ENCODE measurements at regions not wholly inside any gene's neighbourhood (a gene's known extent, or its start where the extent isn't known, plus 50 kb on each side); places are given as distances from the start of the nearest gene placed in this dataset.

- Mint-ChIP-seq H3K27ac (ENCODE audit: low read depth, unreplicated experiment) (no peak overlapping the region), H3K4me1 (ENCODE audit: insufficient read depth, unreplicated experiment) (peaks cover 5% of the 10 kb centered on the region), H3K36me3 (ENCODE audit: insufficient read depth, unreplicated experiment) (no peaks in the 10 kb centered on the region), H3K27me3 (ENCODE audit: insufficient read depth, unreplicated experiment) (peaks cover 11% of the 10 kb centered on the region), H3K9me3 (ENCODE audit: unreplicated experiment) (no peaks in the 10 kb centered on the region), H3K4me3 (ENCODE audit: unreplicated experiment) (no peak overlapping the region)
- no peak for DNase-seq (ENCODE audit: unreplicated experiment)
- TF ChIP-seq, protein P1, sequence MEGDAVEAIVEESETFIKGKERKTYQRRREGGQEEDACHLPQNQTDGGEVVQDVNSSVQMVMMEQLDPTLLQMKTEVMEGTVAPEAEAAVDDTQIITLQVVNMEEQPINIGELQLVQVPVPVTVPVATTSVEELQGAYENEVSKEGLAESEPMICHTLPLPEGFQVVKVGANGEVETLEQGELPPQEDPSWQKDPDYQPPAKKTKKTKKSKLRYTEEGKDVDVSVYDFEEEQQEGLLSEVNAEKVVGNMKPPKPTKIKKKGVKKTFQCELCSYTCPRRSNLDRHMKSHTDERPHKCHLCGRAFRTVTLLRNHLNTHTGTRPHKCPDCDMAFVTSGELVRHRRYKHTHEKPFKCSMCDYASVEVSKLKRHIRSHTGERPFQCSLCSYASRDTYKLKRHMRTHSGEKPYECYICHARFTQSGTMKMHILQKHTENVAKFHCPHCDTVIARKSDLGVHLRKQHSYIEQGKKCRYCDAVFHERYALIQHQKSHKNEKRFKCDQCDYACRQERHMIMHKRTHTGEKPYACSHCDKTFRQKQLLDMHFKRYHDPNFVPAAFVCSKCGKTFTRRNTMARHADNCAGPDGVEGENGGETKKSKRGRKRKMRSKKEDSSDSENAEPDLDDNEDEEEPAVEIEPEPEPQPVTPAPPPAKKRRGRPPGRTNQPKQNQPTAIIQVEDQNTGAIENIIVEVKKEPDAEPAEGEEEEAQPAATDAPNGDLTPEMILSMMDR (IDR thresholded peaks at IDR 0.05; ENCODE audit: unreplicated experiment), result no peak
- CTCF ChIA-PET, result interaction anchor here (0.6 kb wide), 1 partner anchor 292 kb away, joined by 3 read pairs; no protein-coding TSS in a partner anchor
- no TSS peak for BruUV-seq (replicated peaks)
- POLR2A ChIA-PET, result no interaction called here
- intact Hi-C loops (cut with micrococcal nuclease), result no loop called here
These were observed 132.1 kb downstream of the OAT start for GRCh38 chr10:124286621-124287020.

- intact Hi-C loops (cut with micrococcal nuclease), result no loop called here
- no TSS peak for BruUV-seq (replicated peaks)
- TF ChIP-seq, protein P1 (IDR thresholded peaks at IDR 0.05; ENCODE audit: unreplicated experiment), result no peak
- Mint-ChIP-seq H3K27ac (ENCODE audit: low read depth, unreplicated experiment) (no peak overlapping the region), H3K4me1 (ENCODE audit: insufficient read depth, unreplicated experiment) (no peaks in the 10 kb centered on the region), H3K36me3 (ENCODE audit: insufficient read depth, unreplicated experiment) (no peaks in the 10 kb centered on the region), H3K9me3 (ENCODE audit: unreplicated experiment) (no peaks in the 10 kb centered on the region), H3K27me3 (ENCODE audit: insufficient read depth, unreplicated experiment) (peaks cover 11% of the 10 kb centered on the region), H3K4me3 (ENCODE audit: unreplicated experiment) (no peak overlapping the region)
- ChIA-PET POLR2A (interaction anchor here (0.7 kb wide), 1 partner anchor 122 kb away, joined by 3 read pairs; no protein-coding TSS in a partner anchor), CTCF (no interaction called here)
- no peak for DNase-seq (ENCODE audit: unreplicated experiment)
These were observed 132.9 kb downstream of the OAT start for GRCh38 chr10:124285587-124286527.

DNA sequence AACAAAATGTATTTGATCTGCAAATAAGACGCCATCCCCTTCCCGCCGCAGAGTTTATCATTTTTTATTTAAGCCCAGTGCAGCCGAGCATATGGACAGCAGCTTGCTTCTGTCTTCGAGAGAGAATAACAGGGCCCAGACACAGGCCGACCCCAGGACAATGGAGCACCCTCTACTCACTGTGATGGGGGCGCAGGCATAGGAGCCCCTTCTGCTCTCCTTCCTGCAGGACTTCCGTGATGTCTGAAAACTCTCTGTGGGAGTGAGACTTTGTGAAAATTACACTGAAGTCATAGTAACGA lies 134.8 kb downstream of the OAT start:
- H3K27ac Mint-ChIP-seq (ENCODE audit: low read depth, unreplicated experiment), result no peak overlapping the region
- no peak for DNase-seq (ENCODE audit: unreplicated experiment)
- ChIA-PET POLR2A (no interaction called here), CTCF (no interaction called here)
- no peaks in the 10 kb centered on the region for H3K36me3 Mint-ChIP-seq (ENCODE audit: insufficient read depth, unreplicated experiment)
- TF ChIP-seq, protein P1 (IDR thresholded peaks at IDR 0.05; ENCODE audit: unreplicated experiment), result no peak
- H3K27me3 Mint-ChIP-seq (ENCODE audit: insufficient read depth, unreplicated experiment), result peaks cover 11% of the 10 kb centered on the region
- no peak overlapping the region for H3K4me3 Mint-ChIP-seq (ENCODE audit: unreplicated experiment)
- no peaks in the 10 kb centered on the region for H3K4me1 Mint-ChIP-seq (ENCODE audit: insufficient read depth, unreplicated experiment)
- H3K9me3 Mint-ChIP-seq (ENCODE audit: unreplicated experiment), result no peaks in the 10 kb centered on the region
- intact Hi-C loops (cut with micrococcal nuclease), result no loop called here
- no TSS peak for BruUV-seq (replicated peaks)

DNA sequence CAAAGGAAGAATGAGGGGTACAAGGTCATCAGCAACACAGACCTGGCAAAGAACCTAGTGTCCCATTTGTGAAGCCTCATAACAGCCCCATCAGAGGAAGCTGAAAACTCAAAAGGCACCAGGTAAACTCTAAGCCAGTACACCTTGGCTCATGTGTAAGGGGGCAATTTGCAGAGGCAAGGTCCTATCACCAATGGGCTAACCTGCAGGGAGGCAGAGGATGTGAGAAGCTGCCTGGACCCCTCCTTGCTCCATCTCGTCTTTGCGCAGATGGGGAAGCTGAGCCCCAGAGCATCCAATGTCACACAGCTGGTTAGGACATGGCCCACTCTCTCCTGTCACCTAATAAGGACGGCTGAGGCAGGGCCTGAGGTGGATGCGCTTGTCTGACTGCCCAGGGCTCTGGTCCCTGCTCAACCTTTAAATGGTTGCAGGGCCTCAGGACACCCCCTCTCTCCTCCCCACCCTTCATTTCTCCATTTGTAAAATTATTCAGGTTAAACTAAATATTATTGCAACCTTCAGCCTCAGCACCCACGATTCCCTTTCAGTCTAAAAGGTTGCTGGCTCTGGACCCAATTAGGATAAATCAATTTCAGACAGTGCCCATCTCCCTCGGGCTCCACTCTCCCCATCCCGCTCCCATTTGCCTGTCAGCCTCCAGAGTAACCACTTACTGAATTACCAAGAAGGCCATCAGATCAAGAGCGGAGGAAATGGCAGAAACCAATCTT lies 135.3 kb downstream of the OAT start:
- TF ChIP-seq, protein P1 (IDR thresholded peaks at IDR 0.05; ENCODE audit: unreplicated experiment), result no peak
- CTCF ChIA-PET, result no interaction called here

More for the DNA sequence above, 135.3 kb downstream of the OAT start:
- H3K4me1 Mint-ChIP-seq (ENCODE audit: insufficient read depth, unreplicated experiment), result no peaks in the 10 kb centered on the region
- H3K9me3 Mint-ChIP-seq (ENCODE audit: unreplicated experiment), result no peaks in the 10 kb centered on the region
- H3K27me3 Mint-ChIP-seq (ENCODE audit: insufficient read depth, unreplicated experiment), result peaks cover 11% of the 10 kb centered on the region
- no peak overlapping the region for H3K27ac Mint-ChIP-seq (ENCODE audit: low read depth, unreplicated experiment)
- POLR2A ChIA-PET, result no interaction called here
- no TSS peak for BruUV-seq (replicated peaks)
- no peak overlapping the region for H3K4me3 Mint-ChIP-seq (ENCODE audit: unreplicated experiment)
- no peaks in the 10 kb centered on the region for H3K36me3 Mint-ChIP-seq (ENCODE audit: insufficient read depth, unreplicated experiment)
- DNase-seq (ENCODE audit: unreplicated experiment), result no peak
- intact Hi-C loops (cut with micrococcal nuclease), result no loop called here

Data from MCF 10A (cell line).